HepG2 (cell line): ENCODE measurements at regions not wholly inside any gene's neighbourhood (a gene's known extent, or its start where the extent isn't known, plus 50 kb on each side); places are given as distances from the start of the nearest gene placed in this dataset.

Experiments used
- ATAC-seq: fragments of 200-7000 bp; cut with Tn5 transposase; 3 replicates; pipeline ENCODE4 v1.9.1; 2020; ENCODE audit warnings: mild to moderate bottlenecking, moderate library complexity
- BruUV-seq: library from RNA; stranded (reverse); fragments of 400-500 nt; replicated peaks from 2 replicates; lab custom pipeline; 2021; lab: Mats Ljungman, UMichigan
- CTCF ChIA-PET: fragments of 300-600 bp; formaldehyde crosslinking; extraction: SDS; loops from one replicate; lab custom pipeline; 2021; ENCODE audit warnings: low total read pairs, inconsistent platforms, low intra/inter-chr PET ratio; lab: Yijun Ruan, JAX
- POLR2A ChIA-PET: fragments of 350-600 bp; sonication (Branson Sonifier 250); formaldehyde crosslinking; loops from one replicate; lab custom pipeline; 2020; ENCODE audit warnings: antibody characterized with exemption, inconsistent platforms; lab: Yijun Ruan, JAX
- DNase-seq: peaks from one replicate; pipeline ENCODE4 v3.0.0-alpha.2; 2015; ENCODE audit warnings: low spot score
- FAIRE-seq: peaks from 3 replicates; lab custom pipeline; 2011; peaks lifted over from hg19 to GRCh38; lab: Jason Lieb, UNC
- H2AFZ ChIP-seq: one replicate; pipeline ENCODE4 v1.6.1; 2011; ENCODE audit warnings: low read length, inconsistent platforms
- H3K27ac ChIP-seq: fragments of 300-600 bp; 3 replicates; pipeline ENCODE4 v1.8.0; 2011; ENCODE audit warnings: mixed run types, mild to moderate bottlenecking, mixed read lengths, low read length, inconsistent platforms; ENCODE audit not compliant: insufficient read depth; ENCODE audit errors: extremely low read length
- H3K27me3 ChIP-seq, 2 experiments: fragments of 200-600 bp in 1 of 2; 2 replicates in 1 of 2; 3 replicates in 1 of 2; pipeline versions ENCODE4 v1.6.0 to v1.8.0; 2011; ENCODE audit warnings: low read length in 2 of 2, mild to moderate bottlenecking in 2 of 2, moderate library complexity in 2 of 2, inconsistent platforms in 1 of 2; ENCODE audit not compliant: insufficient read depth in 2 of 2, control insufficient read depth in 1 of 2
- H3K36me3 ChIP-seq, 2 experiments: fragments of 200-600 bp in 1 of 2; replicated peaks in 1 of 2; 2 replicates in 1 of 2; 3 replicates in 1 of 2; pipeline versions ENCODE4 v1.5.1 to v1.8.0; 2011; ENCODE audit warnings: low read length in 2 of 2, inconsistent platforms in 1 of 2; ENCODE audit not compliant: insufficient read depth in 2 of 2, control insufficient read depth in 1 of 2
- H3K4me1 ChIP-seq: 2 replicates; pipeline ENCODE4 v1.5.1; 2012; ENCODE audit warnings: low read length, inconsistent platforms; ENCODE audit not compliant: insufficient read depth
- H3K4me2 ChIP-seq: 2 replicates; pipeline ENCODE4 v1.6.0; 2011; ENCODE audit warnings: low read depth, low read length, inconsistent platforms
- H3K4me3 ChIP-seq, 3 experiments: fragments of 200-600 bp in 1 of 3; sonication (generic), shearing (Covaris generic) in 1 of 3; replicated peaks in 1 of 3; 2 replicates each; pipeline ENCODE4 v1.5.1; 2011 to 2016; ENCODE audit warnings: low read length in 3 of 3, inconsistent platforms in 2 of 3, low read depth in 2 of 3, mild to moderate bottlenecking in 2 of 3, control low read depth in 1 of 3, mixed read lengths in 1 of 3; ENCODE audit not compliant: insufficient read depth in 1 of 3
- H3K79me2 ChIP-seq: one replicate; pipeline ENCODE4 v1.6.1; 2011; ENCODE audit warnings: low read length, inconsistent platforms; ENCODE audit not compliant: insufficient read depth
- H3K9ac ChIP-seq: 2 replicates; pipeline ENCODE4 v1.6.0; 2011; ENCODE audit warnings: mild to moderate bottlenecking, low read depth, low read length, inconsistent platforms; ENCODE audit not compliant: insufficient read depth
- H3K9me3 ChIP-seq: 2 replicates; pipeline ENCODE4 v1.5.1; 2012; ENCODE audit warnings: mild to moderate bottlenecking, low read length
- H4K20me1 ChIP-seq: 2 replicates; pipeline ENCODE4 v1.6.0; 2011; ENCODE audit warnings: inconsistent platforms, mild to moderate bottlenecking, low read length, moderate library complexity; ENCODE audit not compliant: insufficient read depth
- AHDC1 ChIP-seq: sonication (generic); formaldehyde crosslinking; IDR thresholded peaks from 2 replicates; pipeline ENCODE4 v1.5.1; 2020; ENCODE audit warnings: mild to moderate bottlenecking, missing genetic modification reagents, borderline replicate concordance
- GFI1 ChIP-seq: sonication (generic); formaldehyde crosslinking; IDR thresholded peaks from 2 replicates; pipeline ENCODE4 v1.5.0; 2020; ENCODE audit warnings: missing genetic modification reagents, mild to moderate bottlenecking, borderline replicate concordance
- HOXA3 ChIP-seq: sonication (generic); formaldehyde crosslinking; IDR thresholded peaks from 2 replicates; pipeline ENCODE4 v1.5.0; 2020; ENCODE audit warnings: missing genetic modification reagents
- NR2F1 ChIP-seq, 2 experiments: fragments of 450-650 bp in 1 of 2; formaldehyde crosslinking in 1 of 2; IDR thresholded peaks; 2 replicates each; pipeline versions ENCODE4 v1.5.0 to v1.6.1; 2016 to 2020; ENCODE audit warnings: mild to moderate bottlenecking in 1 of 2, missing compliant biosample characterization in 1 of 2, missing genetic modification reagents in 1 of 2, moderate library complexity in 1 of 2
- RARA ChIP-seq: IDR thresholded peaks from 2 replicates; pipeline ENCODE4 v1.6.1; 2016; ENCODE audit warnings: missing genetic modification reagents, missing compliant biosample characterization
- ZHX1 ChIP-seq: sonication (generic); formaldehyde crosslinking; IDR thresholded peaks from 2 replicates; pipeline ENCODE4 v1.8.1; 2022; ENCODE audit warnings: low read depth, mild to moderate bottlenecking, missing genetic modification reagents
- ZMYM2 ChIP-seq: sonication (generic); formaldehyde crosslinking; IDR thresholded peaks from 2 replicates; pipeline ENCODE4 v1.8.0; 2022; ENCODE audit warnings: mild to moderate bottlenecking, missing genetic modification reagents
- ZNF3 ChIP-seq: IDR thresholded peaks from 2 replicates; pipeline ENCODE4 v1.7.0; 2017; ENCODE audit warnings: inconsistent platforms
- WGBS: methylation state at CpG from one replicate; pipeline ENCODE4 v1.1.6; 2017; ENCODE audit warnings: low lambda C conversion rate; 5-methylcytosine and 5-hydroxymethylcytosine counted together
- in situ Hi-C: cut with HindIII; loops from 2 replicates; pipeline ENCODE4 v1.10.0; 2017; ENCODE audit warnings: low pct_unique_long_range_greater_than_20kb; ENCODE audit not compliant: extremely low pct_ligation_motif_present
- intact Hi-C: fragments of 100-400 bp; cut with micrococcal nuclease; formaldehyde crosslinking; loops from one replicate; pipeline ENCODE4 v1.10.0; 2022; ENCODE audit not compliant: unreplicated experiment
- TF ChIP-seq, protein P1 (sequence below): IDR thresholded peaks from 2 replicates; pipeline ENCODE4 v1.4.0; 2020; ENCODE audit warnings: mild to moderate bottlenecking, missing genetic modification reagents
- TF ChIP-seq, protein P2 (sequence below): sonication (generic); formaldehyde crosslinking; IDR thresholded peaks from 2 replicates; pipeline ENCODE4 v1.4.0; 2020; ENCODE audit warnings: missing genetic modification reagents

GRCh38 chr2:179322289-179322688 lies 57.7 kb upstream of the SESTD1 start:
- Histone ChIP-seq H3K4me1 (peaks cover 9% of the 10 kb centered on the region), H3K9ac (no peak overlapping the region), H3K4me2 (peak overlapping the region; percentile 41), H3K27ac (no peak overlapping the region), H2AFZ (no peak overlapping the region), H3K9me3 (no peaks in the 10 kb centered on the region), H3K79me2 (no peaks in the 10 kb centered on the region), H4K20me1 (no peaks in the 10 kb centered on the region), H3K36me3 (no peaks in the 10 kb centered on the region), H3K4me3 (no peak overlapping the region), H3K27me3 (peaks cover 0 to under 1% of the 10 kb centered on the region in 2 experiments; a peak in 1 of 5 replicates)
- ChIA-PET POLR2A (no interaction called here), CTCF (no interaction called here)
- in situ Hi-C loops (no loop called here), intact Hi-C loops (no loop called here)
- peak; percentile 49 for DNase-seq
- peak; percentile 67 for ATAC-seq
- BruUV-seq = no TSS peak
- WGBS = 16% methylated on average over 5 of the region's 5 CpGs
- FAIRE-seq = peak; percentile 23
- TF ChIP-seq, protein P1, sequence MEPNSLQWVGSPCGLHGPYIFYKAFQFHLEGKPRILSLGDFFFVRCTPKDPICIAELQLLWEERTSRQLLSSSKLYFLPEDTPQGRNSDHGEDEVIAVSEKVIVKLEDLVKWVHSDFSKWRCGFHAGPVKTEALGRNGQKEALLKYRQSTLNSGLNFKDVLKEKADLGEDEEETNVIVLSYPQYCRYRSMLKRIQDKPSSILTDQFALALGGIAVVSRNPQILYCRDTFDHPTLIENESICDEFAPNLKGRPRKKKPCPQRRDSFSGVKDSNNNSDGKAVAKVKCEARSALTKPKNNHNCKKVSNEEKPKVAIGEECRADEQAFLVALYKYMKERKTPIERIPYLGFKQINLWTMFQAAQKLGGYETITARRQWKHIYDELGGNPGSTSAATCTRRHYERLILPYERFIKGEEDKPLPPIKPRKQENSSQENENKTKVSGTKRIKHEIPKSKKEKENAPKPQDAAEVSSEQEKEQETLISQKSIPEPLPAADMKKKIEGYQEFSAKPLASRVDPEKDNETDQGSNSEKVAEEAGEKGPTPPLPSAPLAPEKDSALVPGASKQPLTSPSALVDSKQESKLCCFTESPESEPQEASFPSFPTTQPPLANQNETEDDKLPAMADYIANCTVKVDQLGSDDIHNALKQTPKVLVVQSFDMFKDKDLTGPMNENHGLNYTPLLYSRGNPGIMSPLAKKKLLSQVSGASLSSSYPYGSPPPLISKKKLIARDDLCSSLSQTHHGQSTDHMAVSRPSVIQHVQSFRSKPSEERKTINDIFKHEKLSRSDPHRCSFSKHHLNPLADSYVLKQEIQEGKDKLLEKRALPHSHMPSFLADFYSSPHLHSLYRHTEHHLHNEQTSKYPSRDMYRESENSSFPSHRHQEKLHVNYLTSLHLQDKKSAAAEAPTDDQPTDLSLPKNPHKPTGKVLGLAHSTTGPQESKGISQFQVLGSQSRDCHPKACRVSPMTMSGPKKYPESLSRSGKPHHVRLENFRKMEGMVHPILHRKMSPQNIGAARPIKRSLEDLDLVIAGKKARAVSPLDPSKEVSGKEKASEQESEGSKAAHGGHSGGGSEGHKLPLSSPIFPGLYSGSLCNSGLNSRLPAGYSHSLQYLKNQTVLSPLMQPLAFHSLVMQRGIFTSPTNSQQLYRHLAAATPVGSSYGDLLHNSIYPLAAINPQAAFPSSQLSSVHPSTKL (CRISPR knock-in tag) = peak; percentile 70
- TF ChIP-seq GFI1 (CRISPR knock-in tag) = 0 out of 2 replicates have a peak, but pooled peaks have one; percentile 37
- peak; percentile 54; the same call in 1 of the 2 replicates for TF ChIP-seq AHDC1 (CRISPR knock-in tag)
- peak; percentile 72 for TF ChIP-seq RARA
- no peak for TF ChIP-seq ZHX1 (CRISPR knock-in tag)
- TF ChIP-seq HOXA3 (CRISPR knock-in tag) = 0 out of 2 replicates have a peak, but pooled peaks have one; percentile 20
- TF ChIP-seq ZNF3 (CRISPR knock-in tag) = no peak
- TF ChIP-seq, protein P2, sequence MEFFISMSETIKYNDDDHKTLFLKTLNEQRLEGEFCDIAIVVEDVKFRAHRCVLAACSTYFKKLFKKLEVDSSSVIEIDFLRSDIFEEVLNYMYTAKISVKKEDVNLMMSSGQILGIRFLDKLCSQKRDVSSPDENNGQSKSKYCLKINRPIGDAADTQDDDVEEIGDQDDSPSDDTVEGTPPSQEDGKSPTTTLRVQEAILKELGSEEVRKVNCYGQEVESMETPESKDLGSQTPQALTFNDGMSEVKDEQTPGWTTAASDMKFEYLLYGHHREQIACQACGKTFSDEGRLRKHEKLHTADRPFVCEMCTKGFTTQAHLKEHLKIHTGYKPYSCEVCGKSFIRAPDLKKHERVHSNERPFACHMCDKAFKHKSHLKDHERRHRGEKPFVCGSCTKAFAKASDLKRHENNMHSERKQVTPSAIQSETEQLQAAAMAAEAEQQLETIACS (CRISPR knock-in tag) = no peak
- TF ChIP-seq ZMYM2 (CRISPR knock-in tag) = peak; percentile 64; the same call in 1 of the 2 replicates
- TF ChIP-seq NR2F1 (CRISPR knock-in tag; IDR thresholded peaks at IDR 0.05) = peak; percentile 58 to 87; a peak in 3 of 4 replicates
